CD4-positive, alpha-beta T cell (primary cell): ENCODE measurements at regions not wholly inside any gene's neighbourhood (a gene's known extent, or its start where the extent isn't known, plus 50 kb on each side); places are given as distances from the start of the nearest gene placed in this dataset.

Experiments used
- ATAC-seq: fragments of 200-7000 bp; cut with Tn5 transposase; one replicate; pipeline ENCODE4 v1.10.0; 2022; ENCODE audit warnings: mild to moderate bottlenecking; ENCODE audit not compliant: poor library complexity
- CTCF ChIA-PET: fragments of 350-600 bp; sonication (Branson Sonifier 250); formaldehyde crosslinking; loops from one replicate; lab custom pipeline; 2021; ENCODE audit warnings: antibody characterized with exemption, inconsistent platforms; lab: Charles Lee
- POLR2A ChIA-PET: fragments of 350-600 bp; sonication (Branson Sonifier 250); formaldehyde crosslinking; loops from one replicate; lab custom pipeline; 2021; ENCODE audit warnings: antibody characterized with exemption, inconsistent platforms; lab: Charles Lee
- DNase-seq, 14 experiments: peaks; one replicate each; pipeline ENCODE4 v3.0.0-alpha.2; 2013 to 2020; ENCODE audit warnings: mixed read lengths in 2 of 14
- H3K27ac ChIP-seq, 2 donors: one replicate each; pipeline versions ENCODE4 v1.5.1 to v1.7.0; 2013; ENCODE audit warnings: low read length in 2 of 2, low read depth in 1 of 2, mild to moderate bottlenecking in 1 of 2
- H3K27me3 ChIP-seq, 2 experiments: 1 replicate in 1 of 2; 2 replicates in 1 of 2; pipeline versions ENCODE4 v1.6.1 to v1.7.0; 2013; ENCODE audit warnings: low read length in 2 of 2, control low read depth in 1 of 2, mild to moderate bottlenecking in 1 of 2, moderate library complexity in 1 of 2; ENCODE audit not compliant: insufficient read depth in 2 of 2, control insufficient read depth in 1 of 2
- H3K36me3 ChIP-seq: one replicate; pipeline ENCODE4 v1.6.1; 2013; ENCODE audit warnings: low read length, control low read depth; ENCODE audit not compliant: insufficient read depth
- H3K4me1 ChIP-seq: one replicate; pipeline ENCODE4 v1.6.1; 2013; ENCODE audit warnings: low read length, control low read depth; ENCODE audit not compliant: insufficient read depth
- H3K4me3 ChIP-seq: one replicate; pipeline ENCODE4 v1.5.1; 2013; ENCODE audit warnings: mild to moderate bottlenecking, low read length, moderate library complexity
- H3K9me3 ChIP-seq, 2 experiments: 1 replicate in 1 of 2; 2 replicates in 1 of 2; pipeline versions ENCODE4 v1.6.1 to v1.7.0; 2013; ENCODE audit warnings: low read length in 2 of 2, mild to moderate bottlenecking in 2 of 2, control low read depth in 1 of 2, moderate library complexity in 1 of 2; ENCODE audit not compliant: control insufficient read depth in 1 of 2, insufficient read depth in 1 of 2
- H3K27ac Mint-ChIP-seq: one replicate; pipeline ENCODE4 v1.8.0; 2020; ENCODE audit warnings: mixed read lengths
- H3K27me3 Mint-ChIP-seq: one replicate; pipeline ENCODE4 v1.8.0; 2021; ENCODE audit warnings: mixed read lengths
- H3K36me3 Mint-ChIP-seq: one replicate; pipeline ENCODE4 v1.8.0; 2021; ENCODE audit warnings: low read depth, mixed read lengths
- H3K4me1 Mint-ChIP-seq: one replicate; pipeline ENCODE4 v1.8.0; 2021; ENCODE audit warnings: low read depth, mixed read lengths
- H3K4me3 Mint-ChIP-seq: one replicate; pipeline ENCODE4 v1.8.0; 2020; ENCODE audit warnings: mild to moderate bottlenecking, mixed read lengths
- H3K9me3 Mint-ChIP-seq: one replicate; pipeline ENCODE4 v1.8.0; 2020; ENCODE audit warnings: mixed read lengths
- CTCF ChIP-seq: fragments of 200-600 bp; IDR thresholded peaks from one replicate; pipeline ENCODE4 v1.8.0; 2022; ENCODE audit warnings: antibody characterized with exemption, mild to moderate bottlenecking
- intact Hi-C, 2 experiments: fragments of 100-400 bp; cut with DNase I in 1 of 2; cut with micrococcal nuclease in 1 of 2; formaldehyde crosslinking; loops; one replicate each; pipeline versions ENCODE4 v1.15.1 to v1.9.0; 2023 to 2025; cut with DNase I, micrococcal nuclease

DNA sequence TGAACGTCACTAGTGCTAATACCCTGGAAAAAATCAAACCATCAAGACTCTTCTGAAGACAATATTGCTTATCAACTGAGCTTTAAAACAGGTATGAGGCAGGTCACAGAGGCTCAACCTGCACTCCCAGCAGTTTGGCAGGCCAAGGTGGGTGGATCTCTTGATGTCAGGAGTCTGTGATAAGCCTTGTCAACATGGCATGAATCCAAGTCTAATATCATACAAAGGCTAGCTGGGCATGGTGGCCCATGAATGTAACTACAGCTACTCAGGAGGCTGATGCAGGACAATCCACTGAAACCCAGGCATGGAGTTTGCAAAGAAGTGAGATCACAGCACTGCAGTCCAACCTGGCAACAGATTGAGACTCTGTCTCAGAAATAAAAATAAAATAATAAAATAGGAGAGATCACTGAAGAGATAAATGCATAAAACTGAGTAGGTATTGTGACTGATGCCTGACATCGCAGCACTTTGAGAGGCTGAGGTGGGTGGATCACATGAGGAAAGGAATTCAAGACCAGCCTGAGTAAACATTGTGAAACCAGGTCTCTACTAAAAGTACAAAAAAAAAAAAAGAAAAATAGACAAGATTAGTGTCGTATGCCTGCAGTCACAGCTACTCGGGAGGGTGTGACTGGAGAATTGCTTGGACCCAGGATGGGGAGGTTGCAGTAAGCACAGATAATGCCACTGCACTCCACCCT lies 555.9 kb upstream of the TSPY4 start:
- DNase-seq = no peak
- Histone ChIP-seq H3K4me1 (no peaks in the 10 kb centered on the region), H3K4me3 (no peak overlapping the region), H3K27ac (no peak overlapping the region), H3K36me3 (no peaks in the 10 kb centered on the region), H3K27me3 (no peaks in the 10 kb centered on the region), H3K9me3 (no peaks in the 10 kb centered on the region)
- H3K4me3 Mint-ChIP-seq = no peak overlapping the region
- H3K27ac Mint-ChIP-seq = no peak overlapping the region
- no peaks in the 10 kb centered on the region for H3K9me3 Mint-ChIP-seq
- intact Hi-C loops = no loop called here
- H3K4me1 Mint-ChIP-seq = no peaks in the 10 kb centered on the region
- ChIA-PET POLR2A (no interaction called here), CTCF (no interaction called here)
- H3K36me3 Mint-ChIP-seq = no peaks in the 10 kb centered on the region
- no peak for ATAC-seq
- H3K27me3 Mint-ChIP-seq = no peaks in the 10 kb centered on the region
- TF ChIP-seq CTCF = no peak

- no peak for TF ChIP-seq CTCF
- CTCF ChIA-PET = no interaction called here
- no peaks in the 10 kb centered on the region for H3K27me3 Mint-ChIP-seq
- no peaks in the 10 kb centered on the region for H3K36me3 Mint-ChIP-seq
- ATAC-seq = no peak
- no peaks in the 10 kb centered on the region for H3K4me1 Mint-ChIP-seq
- no peak overlapping the region for H3K27ac ChIP-seq
- no peak for DNase-seq
- H3K9me3 Mint-ChIP-seq = no peaks in the 10 kb centered on the region
- intact Hi-C loops = no loop called here
- no peaks in the 10 kb centered on the region for H3K9me3 ChIP-seq
- no peak overlapping the region for H3K4me3 ChIP-seq
- H3K4me1 ChIP-seq = no peaks in the 10 kb centered on the region
- POLR2A ChIA-PET = no interaction called here
- H3K4me3 Mint-ChIP-seq = no peak overlapping the region
- H3K27ac Mint-ChIP-seq = no peak overlapping the region
- H3K36me3 ChIP-seq = no peaks in the 10 kb centered on the region
- no peaks in the 10 kb centered on the region for H3K27me3 ChIP-seq
These were observed 542.7 kb upstream of the TSPY4 start for GRCh38 chrY:8794561-8794960.

GRCh38 chrY:8804317-8804716 lies 532.9 kb upstream of the TSPY4 start:
- DNase-seq (no peak), ATAC-seq (no peak)
- ChIA-PET POLR2A (no interaction called here), CTCF (no interaction called here)
- Mint-ChIP-seq H3K27me3 (no peaks in the 10 kb centered on the region), H3K36me3 (no peaks in the 10 kb centered on the region), H3K9me3 (no peaks in the 10 kb centered on the region), H3K4me1 (no peaks in the 10 kb centered on the region), H3K4me3 (no peak overlapping the region), H3K27ac (no peak overlapping the region)
- intact Hi-C loops = no loop called here
- TF ChIP-seq CTCF = no peak
- Histone ChIP-seq H3K4me1 (no peaks in the 10 kb centered on the region), H3K9me3 (no peaks in the 10 kb centered on the region), H3K27ac (no peak overlapping the region), H3K36me3 (no peaks in the 10 kb centered on the region), H3K27me3 (no peaks in the 10 kb centered on the region), H3K4me3 (no peak overlapping the region)
